Fibroblast of upper back skin (primary cell): ENCODE measurements at regions not wholly inside any gene's neighbourhood (a gene's known extent, or its start where the extent isn't known, plus 50 kb on each side); places are given as distances from the start of the nearest gene placed in this dataset.
"Not testable (repeated sequence)": the region's sequence is repeated elsewhere in the genome, so short reads cannot be mapped to it uniquely, and the experiment has no call there.

Experiments used
- DNase-seq: peaks from one replicate; pipeline ENCODE4 v3.0.0-alpha.2; 2013

GRCh38 chr9:93809204-93809940 is 145.8 kb downstream of the BARX1 start:
- DNase-seq, result no peak

- no peak for DNase-seq
Measured at GRCh38 chr9:93808115-93809029, 146.8 kb downstream of the BARX1 start.

- no peak for DNase-seq
Measured at GRCh38 chr9:93807166-93808074, 147.7 kb downstream of the BARX1 start.

- DNase-seq, result no peak
Measured at GRCh38 chr9:93801581-93802284, 153.4 kb downstream of the BARX1 start.

- no peak for DNase-seq
Measured at GRCh38 chr9:93801120-93801519, 154.0 kb downstream of the BARX1 start.

- no peak for DNase-seq
Measured at GRCh38 chr9:93792358-93792757, 162.8 kb downstream of the BARX1 start.

- no peak for DNase-seq
Measured at GRCh38 chr9:93786204-93786603, 169.0 kb downstream of the BARX1 start.

GRCh38 chr9:93776873-93777272 is 178.3 kb downstream of the BARX1 start:
- no peak for DNase-seq

- no peak for DNase-seq
Measured at GRCh38 chr9:93776256-93776655, 178.9 kb downstream of the BARX1 start.

GRCh38 chr9:93774331-93775102 is 180.6 kb downstream of the BARX1 start:
- no peak for DNase-seq

- no peak for DNase-seq
Measured at GRCh38 chr9:93771276-93771675, 183.9 kb downstream of the BARX1 start.

GRCh38 chr9:93761822-93762221 is 185.4 kb downstream of the PHF2 start:
- DNase-seq, result no peak

- no peak for DNase-seq
Measured at GRCh38 chr9:93750045-93750444, 173.7 kb downstream of the PHF2 start.

- DNase-seq, result not testable (repeated sequence)
Measured at GRCh38 chr9:93748827-93749226, 172.4 kb downstream of the PHF2 start.

GRCh38 chr9:93731963-93732362 is 155.6 kb downstream of the PHF2 start:
- DNase-seq, result no peak

GRCh38 chr9:93730648-93731047 is 154.3 kb downstream of the PHF2 start:
- DNase-seq, result no peak

GRCh38 chr9:93730217-93730616 is 153.8 kb downstream of the PHF2 start:
- DNase-seq, result no peak
